ENCODE measurements at regions not wholly inside any gene's neighbourhood (a gene's known extent, or its start where the extent isn't known, plus 50 kb on each side); places are given as distances from the start of the nearest gene placed in this dataset.

GRCh38 chr7:47690902-47691558 is 109.1 kb upstream of the TNS3 start:
- no peak for TF ChIP-seq CTCF (IDR thresholded peaks at IDR 0.05; ENCODE audit: low read depth, low read length)
- TF ChIP-seq EZH2phosphoT487 (IDR thresholded peaks at IDR 0.05; ENCODE audit: low read depth) = no peak
